Astrocyte (in vitro differentiated cells and primary cell): ENCODE measurements at regions not wholly inside any gene's neighbourhood (a gene's known extent, or its start where the extent isn't known, plus 50 kb on each side); places are given as distances from the start of the nearest gene placed in this dataset.

Experiments used
- EZH2 ChIP-seq: IDR thresholded peaks from 2 replicates; pipeline ENCODE4 v1.6.1; 2012; ENCODE audit warnings: mild to moderate bottlenecking, low read length, inconsistent platforms; ENCODE audit not compliant: insufficient read depth
- TF ChIP-seq, protein P1 (sequence below): IDR thresholded peaks from 2 replicates; pipeline ENCODE4 v1.5.1; 2011; ENCODE audit warnings: low read depth, mild to moderate bottlenecking, inconsistent platforms, low read length, moderate library complexity; ENCODE audit not compliant: insufficient read depth

DNA sequence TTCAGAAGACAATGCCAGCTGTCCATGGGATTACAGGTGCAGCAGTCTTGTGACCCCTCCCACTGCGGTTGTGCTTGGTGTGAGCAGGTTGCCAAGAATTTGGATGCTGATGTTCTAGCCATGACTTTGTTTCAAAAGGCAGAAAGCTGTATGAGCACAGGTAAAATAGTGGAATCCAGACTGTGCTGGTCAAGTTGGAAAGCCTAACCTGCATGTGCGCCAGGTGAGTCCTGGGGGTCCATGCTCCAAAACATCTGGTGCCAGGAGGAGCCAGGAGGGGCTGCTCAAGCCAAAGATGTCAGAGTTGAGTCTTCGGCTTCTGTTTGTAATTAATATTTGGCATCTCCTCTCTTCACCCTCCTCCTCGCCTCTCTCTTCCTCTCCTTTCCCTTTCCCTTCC, 330.1 kb downstream of the MYCN start:
- TF ChIP-seq, protein P1, sequence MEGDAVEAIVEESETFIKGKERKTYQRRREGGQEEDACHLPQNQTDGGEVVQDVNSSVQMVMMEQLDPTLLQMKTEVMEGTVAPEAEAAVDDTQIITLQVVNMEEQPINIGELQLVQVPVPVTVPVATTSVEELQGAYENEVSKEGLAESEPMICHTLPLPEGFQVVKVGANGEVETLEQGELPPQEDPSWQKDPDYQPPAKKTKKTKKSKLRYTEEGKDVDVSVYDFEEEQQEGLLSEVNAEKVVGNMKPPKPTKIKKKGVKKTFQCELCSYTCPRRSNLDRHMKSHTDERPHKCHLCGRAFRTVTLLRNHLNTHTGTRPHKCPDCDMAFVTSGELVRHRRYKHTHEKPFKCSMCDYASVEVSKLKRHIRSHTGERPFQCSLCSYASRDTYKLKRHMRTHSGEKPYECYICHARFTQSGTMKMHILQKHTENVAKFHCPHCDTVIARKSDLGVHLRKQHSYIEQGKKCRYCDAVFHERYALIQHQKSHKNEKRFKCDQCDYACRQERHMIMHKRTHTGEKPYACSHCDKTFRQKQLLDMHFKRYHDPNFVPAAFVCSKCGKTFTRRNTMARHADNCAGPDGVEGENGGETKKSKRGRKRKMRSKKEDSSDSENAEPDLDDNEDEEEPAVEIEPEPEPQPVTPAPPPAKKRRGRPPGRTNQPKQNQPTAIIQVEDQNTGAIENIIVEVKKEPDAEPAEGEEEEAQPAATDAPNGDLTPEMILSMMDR: no peak
- TF ChIP-seq EZH2: no peak
